ENCODE measurements at regions not wholly inside any gene's neighbourhood (a gene's known extent, or its start where the extent isn't known, plus 50 kb on each side); places are given as distances from the start of the nearest gene placed in this dataset.

DNA sequence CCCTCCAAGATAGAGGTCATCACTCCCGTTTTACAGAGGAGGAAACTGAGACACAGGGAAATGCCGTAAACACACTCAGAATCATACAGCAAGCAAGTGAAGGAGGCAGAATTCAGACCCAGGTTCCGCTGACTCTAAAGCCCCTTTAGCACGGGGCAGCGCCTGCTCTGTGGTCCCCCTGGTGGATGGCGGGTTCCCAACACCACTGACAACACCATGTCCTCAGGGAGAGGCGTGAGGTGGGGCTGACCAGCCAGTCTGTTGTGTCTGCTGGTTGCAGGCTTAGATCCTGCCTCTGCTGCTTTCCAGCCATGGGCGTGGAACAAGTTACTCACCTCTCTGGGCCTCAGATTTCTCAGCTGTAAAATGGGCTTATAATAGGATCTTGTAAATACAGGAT is 617.3 kb downstream of the MATN1 start:
- Histone ChIP-seq H3K9me3 (no peaks in the 10 kb centered on the region), H3K27ac (no peak overlapping the region), H3K36me3 (no peaks in the 10 kb centered on the region), H3K4me1 (no peaks in the 10 kb centered on the region), H3K27me3 (peaks cover 12 to 31% (median 13%) of the 10 kb centered on the region in 3 donors), H3K4me3 (no peak overlapping the region)
- TF ChIP-seq, protein P1, sequence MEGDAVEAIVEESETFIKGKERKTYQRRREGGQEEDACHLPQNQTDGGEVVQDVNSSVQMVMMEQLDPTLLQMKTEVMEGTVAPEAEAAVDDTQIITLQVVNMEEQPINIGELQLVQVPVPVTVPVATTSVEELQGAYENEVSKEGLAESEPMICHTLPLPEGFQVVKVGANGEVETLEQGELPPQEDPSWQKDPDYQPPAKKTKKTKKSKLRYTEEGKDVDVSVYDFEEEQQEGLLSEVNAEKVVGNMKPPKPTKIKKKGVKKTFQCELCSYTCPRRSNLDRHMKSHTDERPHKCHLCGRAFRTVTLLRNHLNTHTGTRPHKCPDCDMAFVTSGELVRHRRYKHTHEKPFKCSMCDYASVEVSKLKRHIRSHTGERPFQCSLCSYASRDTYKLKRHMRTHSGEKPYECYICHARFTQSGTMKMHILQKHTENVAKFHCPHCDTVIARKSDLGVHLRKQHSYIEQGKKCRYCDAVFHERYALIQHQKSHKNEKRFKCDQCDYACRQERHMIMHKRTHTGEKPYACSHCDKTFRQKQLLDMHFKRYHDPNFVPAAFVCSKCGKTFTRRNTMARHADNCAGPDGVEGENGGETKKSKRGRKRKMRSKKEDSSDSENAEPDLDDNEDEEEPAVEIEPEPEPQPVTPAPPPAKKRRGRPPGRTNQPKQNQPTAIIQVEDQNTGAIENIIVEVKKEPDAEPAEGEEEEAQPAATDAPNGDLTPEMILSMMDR (IDR thresholded peaks at IDR 0.05 in 4 of 5, conservative IDR thresholded peaks at IDR 0.05 in 1 of 5) = peak in 1 of 5 experiments; percentile 40
- no peak for TF ChIP-seq POLR2A (IDR thresholded peaks at IDR 0.05)
- in situ Hi-C loops (cut with MboI; ENCODE audit: low sequenced_read_pairs in 4 of 4) (no loop called here), intact Hi-C loops (cut with DNase I; ENCODE audit: low total_unique reads) (no loop called here)
- no peak for ATAC-seq
- DNase-seq = no peak

- Histone ChIP-seq H3K27me3 (peaks cover 6 to 19% (median 9%) of the 10 kb centered on the region in 3 donors), H3K36me3 (no peaks in the 10 kb centered on the region), H3K4me1 (no peaks in the 10 kb centered on the region), H3K4me3 (no peak overlapping the region), H3K27ac (no peak overlapping the region), H3K9me3 (no peaks in the 10 kb centered on the region)
- DNase-seq = no peak
- intact Hi-C loops (cut with DNase I; ENCODE audit: low total_unique reads) (no loop called here), in situ Hi-C loops (cut with MboI; ENCODE audit: low sequenced_read_pairs in 4 of 4) (no loop called here)
- TF ChIP-seq, protein P1 (IDR thresholded peaks at IDR 0.05 in 4 of 5, conservative IDR thresholded peaks at IDR 0.05 in 1 of 5) = no peak
- no peak for TF ChIP-seq POLR2A (IDR thresholded peaks at IDR 0.05)
- no peak for ATAC-seq
Observed at GRCh38 chr1:30104551-30104950, 618.8 kb downstream of the MATN1 start.

- Histone ChIP-seq H3K36me3 (no peaks in the 10 kb centered on the region), H3K27me3 (peaks cover 6 to 16% (median 9%) of the 10 kb centered on the region in 3 donors), H3K4me3 (no peak overlapping the region), H3K9me3 (no peaks in the 10 kb centered on the region), H3K4me1 (no peaks in the 10 kb centered on the region), H3K27ac (no peak overlapping the region)
- intact Hi-C loops (cut with DNase I; ENCODE audit: low total_unique reads) = no loop called here
- no peak for TF ChIP-seq POLR2A (IDR thresholded peaks at IDR 0.05)
- TF ChIP-seq, protein P1 (IDR thresholded peaks at IDR 0.05 in 4 of 5, conservative IDR thresholded peaks at IDR 0.05 in 1 of 5) = no peak
- ATAC-seq (no peak), DNase-seq (no peak)
- in situ Hi-C loops (cut with MboI; ENCODE audit: low sequenced_read_pairs in 4 of 4) = no loop called here
Observed at GRCh38 chr1:30103708-30104411, 619.5 kb downstream of the MATN1 start.

DNA sequence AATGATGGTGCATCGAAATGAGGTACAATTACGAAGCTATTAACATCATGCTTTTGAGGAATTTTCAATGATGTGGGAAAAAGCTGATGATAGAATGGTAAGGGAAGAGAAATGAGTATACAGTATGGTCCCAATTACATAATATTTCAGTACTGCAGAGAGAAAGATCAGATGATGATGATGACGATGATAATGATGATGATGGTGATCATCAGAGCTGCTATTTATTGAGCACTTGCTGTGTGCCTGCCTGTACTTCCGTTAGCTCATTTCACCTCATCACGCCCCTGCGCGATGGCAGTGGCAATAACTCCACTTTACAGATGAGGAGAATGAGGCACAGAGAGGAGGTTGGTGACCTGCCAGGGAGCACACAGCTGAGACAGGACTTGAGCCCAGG is 620.8 kb downstream of the MATN1 start:
- in situ Hi-C loops (cut with MboI; ENCODE audit: low sequenced_read_pairs in 4 of 4) (no loop called here), intact Hi-C loops (cut with DNase I; ENCODE audit: low total_unique reads) (no loop called here)
- Histone ChIP-seq H3K9me3 (no peaks in the 10 kb centered on the region), H3K36me3 (no peaks in the 10 kb centered on the region), H3K27me3 (peaks cover 4 to 20% (median 6%) of the 10 kb centered on the region in 3 donors), H3K4me3 (no peak overlapping the region), H3K4me1 (no peaks in the 10 kb centered on the region), H3K27ac (no peak overlapping the region)
- no peak for DNase-seq
- TF ChIP-seq, protein P1 (IDR thresholded peaks at IDR 0.05 in 4 of 5, conservative IDR thresholded peaks at IDR 0.05 in 1 of 5) = no peak
- TF ChIP-seq POLR2A (IDR thresholded peaks at IDR 0.05) = no peak
- ATAC-seq = no peak

Data from gastrocnemius medialis (tissue), 4 donors.